ENCODE measurements at regions not wholly inside any gene's neighbourhood (a gene's known extent, or its start where the extent isn't known, plus 50 kb on each side); places are given as distances from the start of the nearest gene placed in this dataset.
"Not testable (repeated sequence)": the region's sequence is repeated elsewhere in the genome, so short reads cannot be mapped to it uniquely, and the experiment has no call there.

DNA sequence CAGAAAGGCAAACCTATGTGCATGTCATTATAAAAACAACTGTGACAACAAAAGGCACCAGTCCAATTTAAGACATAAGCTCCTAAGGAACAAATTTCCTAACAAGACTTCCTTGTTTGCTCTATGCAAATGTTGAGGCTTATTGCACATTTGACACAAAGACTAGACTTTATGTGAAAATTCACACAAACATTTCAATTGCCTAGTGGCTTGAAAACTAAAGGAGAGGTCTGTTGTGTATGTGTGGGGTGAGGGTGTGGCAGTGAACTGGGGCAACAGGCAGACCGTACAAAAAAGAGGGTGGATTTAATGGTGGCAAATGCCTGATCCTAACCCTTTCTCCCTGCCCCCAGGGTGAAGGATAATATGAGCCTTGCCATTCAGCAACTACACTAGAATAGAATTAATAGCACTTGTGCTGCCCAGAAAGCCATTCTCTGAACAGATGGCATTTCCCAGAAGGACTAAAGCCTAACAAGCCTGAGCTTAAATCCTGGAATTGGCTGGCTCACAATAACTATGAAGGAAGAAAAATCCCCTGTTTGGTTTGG is 73.9 kb downstream of the GLUL start:
- no peaks in the 10 kb centered on the region for H3K27me3 ChIP-seq (ENCODE audit: control insufficient read depth in 1 of 2, insufficient read depth in 2 of 2, low read length in 2 of 2)
- ChIA-PET CTCF (ENCODE audit: low intra/inter-chr PET ratio, low total read pairs) (no interaction called here), POLR2A (interaction anchor here (1.2 kb wide), 1 partner anchor 29 kb away, joined by 3 read pairs; no protein-coding TSS in a partner anchor)
- no peak for ATAC-seq
- H3K9ac ChIP-seq (ENCODE audit: insufficient read depth, low read depth, low read length), result no peak overlapping the region
- no peaks in the 10 kb centered on the region for H4K20me1 ChIP-seq (ENCODE audit: insufficient read depth, low read length)
- DNase-seq (ENCODE audit: low spot score), result no peak
- H3K79me2 ChIP-seq (ENCODE audit: insufficient read depth, low read length), result no peaks in the 10 kb centered on the region
- no TSS peak for BruUV-seq (replicated peaks)
- intact Hi-C loops (cut with micrococcal nuclease; ENCODE audit: unreplicated experiment) (no loop called here), in situ Hi-C loops (cut with HindIII; ENCODE audit: extremely low pct_ligation_motif_present, low pct_unique_long_range_greater_than_20kb) (no loop called here)
- no peak overlapping the region for H3K4me3 ChIP-seq (replicated peaks in 1 of 3; ENCODE audit: insufficient read depth in 1 of 3, low read depth in 2 of 3, low read length in 3 of 3)
- H3K4me1 ChIP-seq (ENCODE audit: insufficient read depth, low read length), result peaks cover 29% of the 10 kb centered on the region
- H3K4me2 ChIP-seq (ENCODE audit: low read depth, low read length), result no peak overlapping the region
- H2AFZ ChIP-seq (ENCODE audit: low read length), result no peak overlapping the region
- no peak overlapping the region for H3K27ac ChIP-seq (ENCODE audit: extremely low read length, insufficient read depth, low read length)
- no peak for FAIRE-seq
- TF ChIP-seq SMC3 (IDR thresholded peaks at IDR 0.05; ENCODE audit: low read length) (no peak), ZBTB1 (CRISPR knock-in tag; IDR thresholded peaks at IDR 0.05; ENCODE audit: borderline replicate concordance) (no peak), ZNF780A (CRISPR knock-in tag; IDR thresholded peaks at IDR 0.05) (no peak), SATB2 (CRISPR knock-in tag; IDR thresholded peaks at IDR 0.05) (no peak), NFKB2 (CRISPR knock-in tag; IDR thresholded peaks at IDR 0.05; ENCODE audit: borderline replicate concordance) (no peak)
- TF ChIP-seq, protein P1, sequence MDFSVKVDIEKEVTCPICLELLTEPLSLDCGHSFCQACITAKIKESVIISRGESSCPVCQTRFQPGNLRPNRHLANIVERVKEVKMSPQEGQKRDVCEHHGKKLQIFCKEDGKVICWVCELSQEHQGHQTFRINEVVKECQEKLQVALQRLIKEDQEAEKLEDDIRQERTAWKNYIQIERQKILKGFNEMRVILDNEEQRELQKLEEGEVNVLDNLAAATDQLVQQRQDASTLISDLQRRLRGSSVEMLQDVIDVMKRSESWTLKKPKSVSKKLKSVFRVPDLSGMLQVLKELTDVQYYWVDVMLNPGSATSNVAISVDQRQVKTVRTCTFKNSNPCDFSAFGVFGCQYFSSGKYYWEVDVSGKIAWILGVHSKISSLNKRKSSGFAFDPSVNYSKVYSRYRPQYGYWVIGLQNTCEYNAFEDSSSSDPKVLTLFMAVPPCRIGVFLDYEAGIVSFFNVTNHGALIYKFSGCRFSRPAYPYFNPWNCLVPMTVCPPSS (IDR thresholded peaks at IDR 0.05), result no peak
- TF ChIP-seq, protein P2, sequence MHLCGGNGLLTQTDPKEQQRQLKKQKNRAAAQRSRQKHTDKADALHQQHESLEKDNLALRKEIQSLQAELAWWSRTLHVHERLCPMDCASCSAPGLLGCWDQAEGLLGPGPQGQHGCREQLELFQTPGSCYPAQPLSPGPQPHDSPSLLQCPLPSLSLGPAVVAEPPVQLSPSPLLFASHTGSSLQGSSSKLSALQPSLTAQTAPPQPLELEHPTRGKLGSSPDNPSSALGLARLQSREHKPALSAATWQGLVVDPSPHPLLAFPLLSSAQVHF (CRISPR knock-in tag; IDR thresholded peaks at IDR 0.05), result no peak
- H3K9me3 ChIP-seq (ENCODE audit: low read length), result no peaks in the 10 kb centered on the region
- 25% methylated on average over 1 of the region's 1 CpG for WGBS (ENCODE audit: low lambda C conversion rate)
- H3K36me3 ChIP-seq (replicated peaks in 1 of 2; ENCODE audit: control insufficient read depth in 1 of 2, insufficient read depth in 2 of 2, low read length in 2 of 2), result no peaks in the 10 kb centered on the region

DNA sequence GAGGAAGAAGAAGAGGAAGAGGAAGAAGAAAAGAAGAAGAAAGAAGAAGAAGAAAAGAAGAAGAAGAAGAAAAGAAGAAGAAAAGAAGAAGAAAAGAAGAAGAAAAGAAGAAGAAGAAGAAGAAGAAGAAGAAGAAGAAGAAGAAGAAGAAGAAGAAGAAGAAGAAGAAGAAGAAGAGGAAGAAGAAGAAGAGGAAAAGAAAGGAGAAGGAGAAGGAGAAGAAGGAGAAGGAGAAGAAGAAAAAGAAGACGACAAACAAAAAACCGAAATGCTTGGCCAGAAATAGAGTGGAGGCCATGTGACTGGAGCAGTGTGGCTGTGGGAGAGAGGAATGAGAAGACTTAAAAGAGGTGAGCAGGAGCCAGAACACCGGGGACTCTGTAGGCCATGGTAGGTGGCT is 75.1 kb downstream of the GLUL start:
- H3K9ac ChIP-seq (ENCODE audit: insufficient read depth, low read depth, low read length); DNase-seq (ENCODE audit: low spot score); H3K36me3 ChIP-seq (replicated peaks in 1 of 2; ENCODE audit: control insufficient read depth in 1 of 2, insufficient read depth in 2 of 2, low read length in 2 of 2); H3K4me2 ChIP-seq (ENCODE audit: low read depth, low read length); ATAC-seq; H2AFZ ChIP-seq (ENCODE audit: low read length); H3K9me3 ChIP-seq (ENCODE audit: low read length); intact Hi-C loops (cut with micrococcal nuclease; ENCODE audit: unreplicated experiment); H3K27me3 ChIP-seq (ENCODE audit: control insufficient read depth in 1 of 2, insufficient read depth in 2 of 2, low read length in 2 of 2); H3K79me2 ChIP-seq (ENCODE audit: insufficient read depth, low read length); in situ Hi-C loops (cut with HindIII; ENCODE audit: extremely low pct_ligation_motif_present, low pct_unique_long_range_greater_than_20kb); BruUV-seq (replicated peaks); H3K4me3 ChIP-seq (replicated peaks in 1 of 3; ENCODE audit: insufficient read depth in 1 of 3, low read depth in 2 of 3, low read length in 3 of 3); H3K27ac ChIP-seq (ENCODE audit: extremely low read length, insufficient read depth, low read length); CTCF ChIA-PET (ENCODE audit: low intra/inter-chr PET ratio, low total read pairs); POLR2A ChIA-PET; FAIRE-seq; H4K20me1 ChIP-seq (ENCODE audit: insufficient read depth, low read length): not testable (repeated sequence)
- TF ChIP-seq, protein P3, sequence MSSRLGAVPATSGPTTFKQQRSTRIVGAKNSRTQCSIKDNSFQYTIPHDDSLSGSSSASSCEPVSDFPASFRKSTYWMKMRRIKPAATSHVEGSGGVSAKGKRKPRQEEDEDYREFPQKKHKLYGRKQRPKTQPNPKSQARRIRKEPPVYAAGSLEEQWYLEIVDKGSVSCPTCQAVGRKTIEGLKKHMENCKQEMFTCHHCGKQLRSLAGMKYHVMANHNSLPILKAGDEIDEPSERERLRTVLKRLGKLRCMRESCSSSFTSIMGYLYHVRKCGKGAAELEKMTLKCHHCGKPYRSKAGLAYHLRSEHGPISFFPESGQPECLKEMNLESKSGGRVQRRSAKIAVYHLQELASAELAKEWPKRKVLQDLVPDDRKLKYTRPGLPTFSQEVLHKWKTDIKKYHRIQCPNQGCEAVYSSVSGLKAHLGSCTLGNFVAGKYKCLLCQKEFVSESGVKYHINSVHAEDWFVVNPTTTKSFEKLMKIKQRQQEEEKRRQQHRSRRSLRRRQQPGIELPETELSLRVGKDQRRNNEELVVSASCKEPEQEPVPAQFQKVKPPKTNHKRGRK (CRISPR knock-in tag; IDR thresholded peaks at IDR 0.05), result 0 out of 2 replicates have a peak, but pooled peaks have one; percentile 36
- H3K4me1 ChIP-seq (ENCODE audit: insufficient read depth, low read length), result peaks cover 27% of the 10 kb centered on the region
- 53% methylated on average over 3 of the region's 3 CpGs for WGBS (ENCODE audit: low lambda C conversion rate)
